ENCODE measurements at regions not wholly inside any gene's neighbourhood (a gene's known extent, or its start where the extent isn't known, plus 50 kb on each side); places are given as distances from the start of the nearest gene placed in this dataset.

DNA sequence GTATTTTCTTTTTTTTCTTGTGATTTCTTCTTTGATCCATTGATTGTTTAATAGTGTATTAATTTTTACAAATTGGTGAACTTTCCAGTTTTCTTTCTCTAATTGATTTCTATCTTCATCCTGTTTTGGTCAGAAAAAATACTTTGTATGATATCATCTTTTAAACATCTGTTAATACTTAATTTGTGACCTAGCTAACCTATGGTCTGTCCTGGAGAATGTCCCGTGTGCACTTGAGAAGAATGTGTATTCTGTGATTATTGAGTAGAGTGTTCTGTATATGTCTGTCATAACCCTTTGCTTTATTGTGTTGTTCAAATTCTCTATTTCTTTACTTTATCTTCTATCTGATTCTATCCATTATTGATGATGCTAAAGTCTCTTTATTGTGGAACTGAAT is 65.8 kb upstream of the ZEB1 start:
- H3K9me3 ChIP-seq, result no peaks in the 10 kb centered on the region
- no peak overlapping the region for H3K9ac ChIP-seq
- no peaks in the 10 kb centered on the region for H3K27me3 ChIP-seq
- no peaks in the 10 kb centered on the region for H4K20me1 ChIP-seq
- no peak for TF ChIP-seq Cebpa-rat (IDR thresholded peaks at IDR 0.05)
- H3K4me1 ChIP-seq, result no peaks in the 10 kb centered on the region
- no peak overlapping the region for H3K4me2 ChIP-seq
- no peaks in the 10 kb centered on the region for H3K36me3 ChIP-seq
- no peak overlapping the region for H3K27ac ChIP-seq
- H3K4me3 ChIP-seq, result no peak overlapping the region

DNA sequence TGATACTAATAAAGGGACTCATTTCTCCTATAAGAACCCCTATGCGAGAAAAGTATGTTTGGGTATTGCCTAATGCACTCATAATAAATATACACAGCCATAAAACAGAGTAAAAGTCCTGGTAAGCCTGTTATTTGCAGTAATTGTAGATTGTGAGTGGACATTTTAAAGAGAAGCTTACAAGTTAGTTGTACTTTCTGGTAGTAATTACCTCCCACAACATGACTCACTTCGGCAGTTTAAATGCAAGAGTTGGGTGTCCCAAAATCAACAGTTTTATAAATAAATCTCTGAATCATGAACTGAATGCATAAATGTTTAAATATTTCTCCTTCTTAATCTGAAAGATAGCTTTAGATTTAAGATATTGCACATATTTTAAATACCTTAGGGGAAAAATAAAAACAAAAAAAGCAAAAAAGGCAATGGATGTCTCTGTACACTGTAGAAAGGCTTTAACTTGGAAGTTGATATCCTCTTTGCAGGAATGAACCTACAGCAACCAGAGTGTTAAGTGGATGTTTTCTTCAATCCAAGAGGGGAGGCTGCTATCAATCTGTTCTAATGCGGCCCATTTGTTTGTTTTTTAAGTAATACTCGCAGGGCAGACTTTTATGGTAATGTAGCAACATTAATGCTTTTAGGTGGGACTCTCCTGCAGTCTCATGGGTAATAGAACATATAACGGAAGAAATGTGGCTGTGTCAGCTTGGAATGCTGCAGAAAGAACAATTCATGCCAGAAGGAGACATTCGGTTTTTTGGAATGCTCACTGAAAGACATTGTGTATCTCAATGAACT is 57.3 kb upstream of the ZEB1 start:
- Histone ChIP-seq H3K27me3 (no peaks in the 10 kb centered on the region), H3K9ac (no peak overlapping the region), H3K9me3 (no peaks in the 10 kb centered on the region), H4K20me1 (no peaks in the 10 kb centered on the region), H3K36me3 (no peaks in the 10 kb centered on the region), H3K4me3 (no peak overlapping the region), H3K27ac (no peak overlapping the region), H3K4me1 (no peaks in the 10 kb centered on the region), H3K4me2 (no peak overlapping the region)
- TF ChIP-seq Cebpa-rat (IDR thresholded peaks at IDR 0.05), result no peak

DNA sequence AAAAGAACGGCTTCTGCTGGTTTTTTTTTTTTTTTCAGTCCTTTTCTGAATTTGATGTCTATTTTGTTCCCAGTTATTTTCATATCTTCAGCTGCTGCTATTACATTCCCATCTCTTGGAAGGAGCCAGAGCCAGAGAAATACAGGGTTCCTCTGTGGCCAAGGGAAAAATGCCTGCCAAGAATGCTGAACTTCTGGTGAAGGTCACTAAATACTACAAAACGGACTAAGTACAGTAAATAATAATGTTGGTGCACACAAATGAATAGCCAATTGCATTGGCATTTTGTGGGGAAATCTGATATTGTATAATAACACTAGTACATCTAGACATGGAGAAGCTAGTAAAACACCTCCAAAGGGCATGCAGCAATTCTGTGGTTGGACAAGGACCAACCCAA is 56.3 kb upstream of the ZEB1 start:
- H3K27ac ChIP-seq, result no peak overlapping the region
- no peaks in the 10 kb centered on the region for H3K4me1 ChIP-seq
- no peaks in the 10 kb centered on the region for H3K27me3 ChIP-seq
- no peak overlapping the region for H3K9ac ChIP-seq
- no peak for TF ChIP-seq Cebpa-rat (IDR thresholded peaks at IDR 0.05)
- no peaks in the 10 kb centered on the region for H3K9me3 ChIP-seq
- no peaks in the 10 kb centered on the region for H4K20me1 ChIP-seq
- no peaks in the 10 kb centered on the region for H3K36me3 ChIP-seq
- no peak overlapping the region for H3K4me3 ChIP-seq
- no peak overlapping the region for H3K4me2 ChIP-seq

DNA sequence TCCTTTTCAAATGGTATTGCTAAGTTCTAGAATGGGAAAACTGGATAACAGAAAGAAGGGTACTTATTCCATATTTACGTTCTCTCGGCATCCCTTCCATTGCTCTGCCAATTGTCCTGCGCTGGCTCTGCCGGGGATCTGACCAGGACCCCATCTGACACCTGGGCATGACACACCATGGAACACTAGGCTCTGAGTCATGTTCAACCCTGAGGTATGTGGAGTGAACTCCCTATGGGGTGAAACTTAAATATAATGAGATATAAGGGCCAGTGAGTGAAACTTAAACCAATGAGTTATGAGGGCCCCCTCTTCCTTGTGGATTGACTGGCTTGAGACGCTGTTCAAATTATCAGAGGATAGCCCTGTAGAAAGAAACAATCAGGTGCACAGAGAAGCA is 55.1 kb upstream of the ZEB1 start:
- Histone ChIP-seq H3K27me3 (no peaks in the 10 kb centered on the region), H3K36me3 (no peaks in the 10 kb centered on the region), H3K4me2 (no peak overlapping the region), H3K9ac (no peak overlapping the region), H3K27ac (no peak overlapping the region), H3K4me3 (no peak overlapping the region), H3K9me3 (no peaks in the 10 kb centered on the region), H4K20me1 (no peaks in the 10 kb centered on the region), H3K4me1 (no peaks in the 10 kb centered on the region)
- TF ChIP-seq Cebpa-rat (IDR thresholded peaks at IDR 0.05), result no peak

DNA sequence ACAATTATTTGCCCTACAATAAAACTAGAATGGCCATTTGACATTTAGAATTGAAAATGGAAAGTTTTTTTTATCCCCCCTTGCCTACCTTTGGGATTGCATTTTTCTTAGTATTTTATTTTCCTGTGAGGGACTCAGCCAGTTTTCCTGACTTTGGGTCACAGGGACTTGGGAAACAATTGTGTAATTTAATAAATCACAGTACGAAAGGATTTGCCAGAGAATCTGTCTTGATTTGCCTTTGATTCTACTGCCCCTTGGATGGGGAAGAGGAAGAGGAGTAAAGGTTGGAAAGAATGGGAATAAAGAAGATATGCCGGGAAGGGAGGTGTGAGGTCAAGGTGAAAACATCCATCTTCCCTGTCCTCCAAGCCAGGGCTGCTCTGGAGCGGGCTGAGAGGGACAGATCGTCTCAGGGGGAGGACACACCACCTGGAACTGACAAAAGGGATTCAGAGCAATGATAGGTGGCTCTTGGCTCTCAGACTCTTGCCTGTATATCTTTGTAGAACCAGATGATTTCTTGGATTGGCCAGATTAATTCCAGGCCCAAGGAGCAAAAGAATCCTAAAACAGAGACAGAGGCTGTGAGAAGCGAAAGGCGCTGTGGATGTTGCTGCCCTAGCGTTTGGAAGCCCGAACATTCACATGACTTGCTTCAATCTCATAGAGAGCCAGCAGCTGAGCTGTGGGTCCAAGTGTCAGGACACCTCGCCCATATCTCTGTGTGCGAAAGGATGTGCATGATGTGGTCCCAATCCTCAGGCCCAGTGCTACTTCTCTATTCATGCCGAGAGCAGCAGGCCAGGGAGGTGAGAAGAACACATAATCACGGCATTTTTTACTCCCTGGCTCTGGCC is 50.3 kb upstream of the ZEB1 start:
- Histone ChIP-seq H3K27ac (no peak overlapping the region), H3K27me3 (no peaks in the 10 kb centered on the region), H4K20me1 (no peaks in the 10 kb centered on the region), H3K4me3 (no peak overlapping the region), H3K4me2 (no peak overlapping the region), H3K9me3 (peaks cover 11% of the 10 kb centered on the region), H3K36me3 (no peaks in the 10 kb centered on the region), H3K4me1 (peaks cover 11% of the 10 kb centered on the region), H3K9ac (no peak overlapping the region)
- no peak for TF ChIP-seq Cebpa-rat (IDR thresholded peaks at IDR 0.05)

Data from BLaER1 (cell line).